HUES6 (cell line): ENCODE measurements at regions not wholly inside any gene's neighbourhood (a gene's known extent, or its start where the extent isn't known, plus 50 kb on each side); places are given as distances from the start of the nearest gene placed in this dataset.
A peak's percentile ranks its signal among the peaks of the same experiment; 100 is the strongest.

ENCODE experiments used
- H3K27ac ChIP-seq: 2 replicates; pipeline ENCODE4 v1.7.0; 2013; ENCODE audit warnings: low read depth, mild to moderate bottlenecking, low read length, inconsistent platforms
- H3K27me3 ChIP-seq: 2 replicates; pipeline ENCODE4 v1.6.1; 2013; ENCODE audit warnings: low read length; ENCODE audit not compliant: control insufficient read depth, insufficient read depth
- H3K36me3 ChIP-seq: 2 replicates; pipeline ENCODE4 v1.6.1; 2013; ENCODE audit warnings: low read length; ENCODE audit not compliant: control insufficient read depth, insufficient read depth
- H3K4me1 ChIP-seq: 2 replicates; pipeline ENCODE4 v1.6.1; 2013; ENCODE audit warnings: low read length; ENCODE audit not compliant: control insufficient read depth, insufficient read depth
- H3K4me3 ChIP-seq: 2 replicates; pipeline ENCODE4 v1.5.1; 2013; ENCODE audit warnings: low read depth, low read length
- H3K9ac ChIP-seq: one replicate; pipeline ENCODE4 v1.6.1; 2013; ENCODE audit warnings: mild to moderate bottlenecking, low read length
- H3K9me3 ChIP-seq: 2 replicates; pipeline ENCODE4 v1.6.1; 2013; ENCODE audit warnings: low read depth, low read length; ENCODE audit not compliant: control insufficient read depth, insufficient read depth

GRCh38 chr11:87440076-87440770 lies 402.5 kb downstream of the TMEM135 start:
- H3K4me3 ChIP-seq = no peak overlapping the region
- no peak overlapping the region for H3K9ac ChIP-seq
- H3K27ac ChIP-seq = no peak overlapping the region
- no peaks in the 10 kb centered on the region for H3K9me3 ChIP-seq
- no peaks in the 10 kb centered on the region for H3K4me1 ChIP-seq
- H3K27me3 ChIP-seq = no peaks in the 10 kb centered on the region
- H3K36me3 ChIP-seq = no peaks in the 10 kb centered on the region

DNA sequence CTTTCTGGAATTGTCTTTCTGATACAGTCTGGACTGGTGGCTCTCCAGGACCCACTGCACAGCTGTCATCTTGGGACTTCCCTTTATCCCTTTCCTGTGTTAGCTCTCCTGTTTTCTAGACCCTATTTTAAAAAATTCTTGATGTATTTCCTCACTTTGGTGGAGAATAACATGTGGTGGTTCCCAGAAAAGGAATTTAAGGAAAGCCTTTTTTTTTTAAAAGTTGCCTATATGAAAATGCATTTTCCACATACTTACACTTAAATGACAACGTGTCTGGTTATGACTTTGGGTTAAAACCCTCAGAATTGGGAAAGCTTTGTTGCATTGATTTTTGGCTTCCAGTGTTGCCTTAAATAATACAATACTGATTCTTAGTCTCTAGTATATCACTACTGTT lies 400.7 kb downstream of the TMEM135 start:
- H3K9ac ChIP-seq = no peak overlapping the region
- H3K36me3 ChIP-seq = no peaks in the 10 kb centered on the region
- no peak overlapping the region for H3K4me3 ChIP-seq
- H3K27ac ChIP-seq = no peak overlapping the region
- H3K4me1 ChIP-seq = no peaks in the 10 kb centered on the region
- H3K9me3 ChIP-seq = no peaks in the 10 kb centered on the region
- no peaks in the 10 kb centered on the region for H3K27me3 ChIP-seq

GRCh38 chr11:87437844-87438223 lies 400.1 kb downstream of the TMEM135 start:
- no peaks in the 10 kb centered on the region for H3K36me3 ChIP-seq
- no peaks in the 10 kb centered on the region for H3K4me1 ChIP-seq
- no peaks in the 10 kb centered on the region for H3K27me3 ChIP-seq
- no peaks in the 10 kb centered on the region for H3K9me3 ChIP-seq
- no peak overlapping the region for H3K27ac ChIP-seq
- H3K9ac ChIP-seq = no peak overlapping the region
- H3K4me3 ChIP-seq = no peak overlapping the region

- H3K9ac ChIP-seq = no peak overlapping the region
- H3K36me3 ChIP-seq = no peaks in the 10 kb centered on the region
- H3K9me3 ChIP-seq = no peaks in the 10 kb centered on the region
- H3K27ac ChIP-seq = no peak overlapping the region
- no peaks in the 10 kb centered on the region for H3K27me3 ChIP-seq
- H3K4me3 ChIP-seq = no peak overlapping the region
- 0 out of 2 replicates have a peak, but pooled peaks cover 4% of the 10 kb centered on the region for H3K4me1 ChIP-seq
Observed at GRCh38 chr11:87437133-87437843, 399.6 kb downstream of the TMEM135 start.

GRCh38 chr11:87432022-87432421 lies 394.3 kb downstream of the TMEM135 start:
- no peak overlapping the region for H3K27ac ChIP-seq
- no peaks in the 10 kb centered on the region for H3K9me3 ChIP-seq
- no peak overlapping the region for H3K4me3 ChIP-seq
- peaks cover 4% of the 10 kb centered on the region; the same call in 1 of the 2 replicates for H3K4me1 ChIP-seq
- H3K9ac ChIP-seq = no peak overlapping the region
- H3K36me3 ChIP-seq = no peaks in the 10 kb centered on the region
- H3K27me3 ChIP-seq = no peaks in the 10 kb centered on the region

DNA sequence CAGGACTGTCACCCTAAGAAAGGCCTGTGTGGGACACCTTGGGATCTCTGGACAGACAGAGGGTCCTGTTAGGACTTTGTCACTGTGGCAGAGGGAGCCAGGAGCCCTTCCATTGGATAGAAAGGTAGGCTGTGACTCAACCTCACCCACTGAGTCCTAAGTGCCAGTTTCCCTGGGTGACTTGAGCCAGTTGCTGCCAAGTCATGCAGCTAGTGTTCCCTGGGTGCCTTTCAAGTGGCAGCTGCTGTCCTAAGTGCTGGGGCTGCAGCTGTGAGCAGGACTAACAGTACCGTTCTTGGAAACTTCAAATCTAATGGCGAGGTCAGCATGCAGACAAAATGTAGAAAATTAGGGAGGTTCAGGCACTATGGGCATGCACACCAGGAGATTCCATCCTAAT lies 393.7 kb downstream of the TMEM135 start:
- Histone ChIP-seq H3K36me3 (no peaks in the 10 kb centered on the region), H3K9me3 (no peaks in the 10 kb centered on the region), H3K27me3 (no peaks in the 10 kb centered on the region), H3K27ac (no peak overlapping the region), H3K4me1 (peaks cover 5% of the 10 kb centered on the region; the same call in 1 of the 2 replicates), H3K9ac (no peak overlapping the region), H3K4me3 (no peak overlapping the region)

DNA sequence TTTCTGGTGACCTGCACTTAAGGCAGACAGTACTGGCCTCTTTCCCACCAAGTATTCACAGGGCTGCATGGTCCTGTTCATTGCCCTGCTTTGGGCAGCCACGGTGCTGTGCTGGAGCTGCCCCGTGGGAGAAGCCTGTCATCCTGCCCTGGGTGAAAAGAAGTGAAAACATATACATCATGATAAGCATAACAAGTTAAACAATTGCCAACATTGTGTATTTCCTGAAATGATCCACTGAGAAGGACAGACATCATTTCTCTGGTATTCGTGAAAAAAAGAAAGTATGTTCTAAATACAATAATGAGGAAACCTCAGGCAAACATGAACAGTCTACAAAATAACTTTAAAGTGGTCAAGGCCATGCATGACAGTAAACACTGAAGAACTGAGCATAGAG lies 393.1 kb downstream of the TMEM135 start:
- Histone ChIP-seq H3K9ac (no peak overlapping the region), H3K27ac (no peak overlapping the region), H3K36me3 (no peaks in the 10 kb centered on the region), H3K9me3 (no peaks in the 10 kb centered on the region), H3K27me3 (no peaks in the 10 kb centered on the region), H3K4me1 (peaks cover 10% of the 10 kb centered on the region), H3K4me3 (no peak overlapping the region)

DNA sequence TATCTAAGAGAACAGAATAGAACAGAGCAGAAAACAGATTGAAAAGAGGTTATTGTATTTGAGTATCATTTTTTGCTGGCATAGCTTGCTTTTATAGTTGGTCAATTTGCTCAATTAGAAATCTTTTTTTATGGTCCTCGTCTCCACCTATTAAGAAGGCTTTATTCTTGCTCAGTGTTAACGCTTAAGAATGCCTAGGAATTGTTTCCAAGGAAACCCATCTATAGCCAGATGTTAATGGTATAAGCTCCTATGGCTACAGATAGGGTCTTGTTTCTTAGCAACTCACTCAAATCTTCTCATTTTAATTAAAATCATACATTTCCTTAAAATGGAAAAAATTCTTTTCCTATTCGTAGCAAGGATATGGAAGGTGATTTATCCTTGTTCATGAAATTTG lies 392.3 kb downstream of the TMEM135 start:
- Histone ChIP-seq H3K4me1 (peaks cover 15% of the 10 kb centered on the region), H3K27ac (no peak overlapping the region), H3K9me3 (no peaks in the 10 kb centered on the region), H3K27me3 (no peaks in the 10 kb centered on the region), H3K4me3 (no peak overlapping the region), H3K36me3 (no peaks in the 10 kb centered on the region), H3K9ac (no peak overlapping the region)

GRCh38 chr11:87428266-87428665 lies 390.5 kb downstream of the TMEM135 start:
- Histone ChIP-seq H3K4me3 (no peak overlapping the region), H3K9me3 (no peaks in the 10 kb centered on the region), H3K27me3 (no peaks in the 10 kb centered on the region), H3K4me1 (peaks cover 16% of the 10 kb centered on the region), H3K9ac (no peak overlapping the region), H3K36me3 (no peaks in the 10 kb centered on the region), H3K27ac (no peak overlapping the region)

DNA sequence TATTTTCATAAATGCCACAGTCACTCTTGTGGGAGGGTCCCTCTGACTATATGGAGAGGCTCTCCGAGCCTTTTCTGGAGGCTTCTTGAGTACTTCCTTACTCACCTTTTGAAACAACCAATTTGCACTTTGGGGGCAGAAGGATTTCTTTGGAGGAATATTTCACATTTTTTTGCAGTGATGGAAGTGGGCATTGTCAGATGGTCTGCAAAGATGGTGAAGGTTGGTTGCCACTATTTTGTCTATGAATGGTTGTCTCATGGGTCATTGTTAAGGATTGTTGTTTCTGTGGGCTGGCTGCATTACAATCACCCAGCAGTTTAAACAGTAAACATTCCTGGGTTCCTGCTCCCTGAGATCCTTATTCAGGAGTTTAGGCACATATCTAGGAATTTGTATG lies 388.2 kb downstream of the TMEM135 start:
- H3K4me1 ChIP-seq = peaks cover 24% of the 10 kb centered on the region

DNA sequence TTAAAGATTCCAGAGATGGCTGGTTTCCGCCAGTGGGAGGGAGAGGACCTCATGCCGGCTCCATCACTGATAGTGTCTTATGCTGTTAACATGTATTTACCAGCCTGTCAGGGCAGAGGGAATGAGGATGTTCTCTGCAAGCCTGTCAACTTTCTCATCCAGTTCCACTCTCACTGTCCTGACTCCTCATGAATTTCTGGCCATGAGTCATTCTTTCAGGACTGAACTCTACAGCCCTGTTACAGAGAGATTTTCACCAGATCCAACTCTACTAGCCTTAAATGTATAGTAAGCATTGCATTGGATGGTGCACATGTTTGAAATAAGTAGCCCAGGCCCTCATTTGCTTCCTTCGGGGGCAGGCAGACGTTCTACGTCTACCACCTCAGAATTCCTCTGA lies 387.7 kb downstream of the TMEM135 start:
- Histone ChIP-seq H3K4me3 (no peak overlapping the region), H3K27ac (peak overlapping the region; percentile 61; the same call in 1 of the 2 replicates), H3K27me3 (no peaks in the 10 kb centered on the region), H3K9ac (no peak overlapping the region), H3K9me3 (no peaks in the 10 kb centered on the region), H3K36me3 (no peaks in the 10 kb centered on the region), H3K4me1 (peaks cover 24% of the 10 kb centered on the region)

More for the DNA sequence above, 388.2 kb downstream of the TMEM135 start:
- Histone ChIP-seq H3K36me3 (no peaks in the 10 kb centered on the region), H3K27me3 (no peaks in the 10 kb centered on the region), H3K4me3 (no peak overlapping the region), H3K9ac (no peak overlapping the region), H3K9me3 (no peaks in the 10 kb centered on the region), H3K27ac (peak overlapping the region; percentile 61; the same call in 1 of the 2 replicates)
